OCI-LY7 (cell line): ENCODE measurements at regions not wholly inside any gene's neighbourhood (a gene's known extent, or its start where the extent isn't known, plus 50 kb on each side); places are given as distances from the start of the nearest gene placed in this dataset.

Source experiments
- BruUV-seq: library from RNA; stranded (reverse); fragments of 400-500 nt; replicated peaks from 2 replicates; lab custom pipeline; 2021; lab: Mats Ljungman, UMichigan
- CTCF ChIA-PET: fragments of 300-600 bp; sonication (Branson Sonifier 250); formaldehyde crosslinking; loops from one replicate; lab custom pipeline; 2022; ENCODE audit warnings: antibody characterized with exemption; ENCODE audit not compliant: unreplicated experiment; lab: Charles Lee
- POLR2A ChIA-PET: fragments of 300-600 bp; sonication (Branson Sonifier 250); formaldehyde crosslinking; loops from one replicate; lab custom pipeline; 2022; ENCODE audit warnings: antibody characterized with exemption; lab: Charles Lee
- DNase-seq: peaks from one replicate; pipeline ENCODE4 v3.0.0-alpha.2; 2015; ENCODE audit warnings: low spot score
- H2AFZ ChIP-seq: fragments of 200-600 bp; sonication (generic), shearing (Covaris generic); 2 replicates; pipeline ENCODE4 v1.6.1; 2014; ENCODE audit warnings: mild to moderate bottlenecking, antibody characterized with exemption, low read length, moderate library complexity
- H3K27ac ChIP-seq: fragments of 200-600 bp; sonication (generic); 2 replicates; pipeline ENCODE4 v1.5.1; 2014; ENCODE audit warnings: mixed run types, low read depth, mild to moderate bottlenecking, moderate library complexity, low read length, inconsistent platforms; ENCODE audit not compliant: poor library complexity, severe bottlenecking
- H3K36me3 ChIP-seq: fragments of 200-600 bp; sonication (generic); 2 replicates; pipeline ENCODE4 v1.6.1; 2014; ENCODE audit warnings: mild to moderate bottlenecking, antibody characterized with exemption, low read length, moderate library complexity, mixed read lengths; ENCODE audit not compliant: insufficient read depth
- H3K4me1 ChIP-seq: fragments of 200-600 bp; sonication (generic); 2 replicates; pipeline ENCODE4 v1.5.1; 2014; ENCODE audit warnings: mild to moderate bottlenecking, low read length; ENCODE audit not compliant: insufficient read depth, poor library complexity, severe bottlenecking
- H3K4me2 ChIP-seq: fragments of 200-600 bp; sonication (generic); 2 replicates; pipeline ENCODE4 v1.6.1; 2014; ENCODE audit warnings: mild to moderate bottlenecking, low read length
- H3K4me3 ChIP-seq: fragments of 200-600 bp; sonication (generic); 2 replicates; pipeline ENCODE4 v1.5.1; 2014; ENCODE audit warnings: mild to moderate bottlenecking, low read depth, low read length; ENCODE audit not compliant: poor library complexity, severe bottlenecking
- H3K79me2 ChIP-seq: fragments of 200-600 bp; sonication (generic); 2 replicates; pipeline ENCODE4 v1.6.1; 2016; ENCODE audit warnings: low read depth, mild to moderate bottlenecking, low read length, moderate library complexity, mixed read lengths; ENCODE audit not compliant: insufficient read depth
- H3K9me2 ChIP-seq: fragments of 200-600 bp; sonication (generic); 2 replicates; pipeline ENCODE4 v1.6.1; 2016; ENCODE audit warnings: mild to moderate bottlenecking, low read length, mixed read lengths; ENCODE audit not compliant: insufficient read depth
- H3K9me3 ChIP-seq: fragments of 200-600 bp; sonication (generic); 2 replicates; pipeline ENCODE4 v1.6.1; 2014; ENCODE audit warnings: mild to moderate bottlenecking, mixed run types, low read length, mixed read lengths
- H4K20me1 ChIP-seq: fragments of 200-600 bp; sonication (generic); 2 replicates; pipeline ENCODE4 v1.6.1; 2014; ENCODE audit warnings: mild to moderate bottlenecking, antibody characterized with exemption, low read length, moderate library complexity, mixed read lengths; ENCODE audit not compliant: insufficient read depth
- EZH2phosphoT487 ChIP-seq: fragments of 200-600 bp; sonication (generic); IDR thresholded peaks from 2 replicates; pipeline ENCODE4 v1.6.1; 2018; ENCODE audit warnings: low read depth, borderline replicate concordance, mild to moderate bottlenecking, mixed run types, antibody characterized with exemption, low read length, moderate library complexity, mixed read lengths
- intact Hi-C: fragments of 100-400 bp; cut with micrococcal nuclease; formaldehyde crosslinking; loops from one replicate; pipeline ENCODE4 v1.10.0; 2022; ENCODE audit not compliant: unreplicated experiment
- TF ChIP-seq, protein P1 (sequence below): fragments of 200-600 bp; sonication (generic); conservative IDR thresholded peaks from 2 replicates; pipeline ENCODE4 v1.5.1; 2014; ENCODE audit warnings: mild to moderate bottlenecking, antibody characterized with exemption, low read length, moderate library complexity, mixed read lengths

DNA sequence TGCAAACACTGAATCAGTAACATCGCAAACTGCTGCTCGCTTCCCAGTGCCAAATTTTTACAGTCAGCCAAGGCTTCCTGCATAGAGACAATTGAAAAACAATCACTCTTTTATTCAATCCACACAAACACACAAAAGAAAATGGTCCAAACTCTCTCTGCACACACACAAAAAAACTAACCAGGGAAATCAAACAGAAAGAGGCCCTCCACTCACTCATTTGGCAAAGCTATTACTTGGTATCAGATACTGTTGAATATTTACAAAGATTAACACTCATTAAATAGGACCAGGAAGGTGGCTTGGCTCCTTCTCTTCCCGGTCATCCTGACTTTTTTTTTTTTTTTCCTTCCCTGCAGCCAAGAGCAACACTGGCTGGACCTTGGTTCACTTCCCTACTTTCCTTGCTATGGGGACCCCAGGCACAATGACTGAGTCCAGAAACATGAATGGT lies 62.4 kb upstream of the SPATA12 start:
- Histone ChIP-seq H3K79me2 (no peaks in the 10 kb centered on the region), H3K9me3 (no peaks in the 10 kb centered on the region), H2AFZ (no peak overlapping the region), H3K4me2 (no peak overlapping the region), H3K4me1 (peaks cover 17% of the 10 kb centered on the region), H3K27ac (no peak overlapping the region), H4K20me1 (no peaks in the 10 kb centered on the region), H3K9me2 (no peaks in the 10 kb centered on the region), H3K36me3 (no peaks in the 10 kb centered on the region), H3K4me3 (no peak overlapping the region)
- no peak for TF ChIP-seq EZH2phosphoT487
- TF ChIP-seq, protein P1, sequence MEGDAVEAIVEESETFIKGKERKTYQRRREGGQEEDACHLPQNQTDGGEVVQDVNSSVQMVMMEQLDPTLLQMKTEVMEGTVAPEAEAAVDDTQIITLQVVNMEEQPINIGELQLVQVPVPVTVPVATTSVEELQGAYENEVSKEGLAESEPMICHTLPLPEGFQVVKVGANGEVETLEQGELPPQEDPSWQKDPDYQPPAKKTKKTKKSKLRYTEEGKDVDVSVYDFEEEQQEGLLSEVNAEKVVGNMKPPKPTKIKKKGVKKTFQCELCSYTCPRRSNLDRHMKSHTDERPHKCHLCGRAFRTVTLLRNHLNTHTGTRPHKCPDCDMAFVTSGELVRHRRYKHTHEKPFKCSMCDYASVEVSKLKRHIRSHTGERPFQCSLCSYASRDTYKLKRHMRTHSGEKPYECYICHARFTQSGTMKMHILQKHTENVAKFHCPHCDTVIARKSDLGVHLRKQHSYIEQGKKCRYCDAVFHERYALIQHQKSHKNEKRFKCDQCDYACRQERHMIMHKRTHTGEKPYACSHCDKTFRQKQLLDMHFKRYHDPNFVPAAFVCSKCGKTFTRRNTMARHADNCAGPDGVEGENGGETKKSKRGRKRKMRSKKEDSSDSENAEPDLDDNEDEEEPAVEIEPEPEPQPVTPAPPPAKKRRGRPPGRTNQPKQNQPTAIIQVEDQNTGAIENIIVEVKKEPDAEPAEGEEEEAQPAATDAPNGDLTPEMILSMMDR: no peak
- intact Hi-C loops: loop anchor here (5.0 kb wide), 1 partner anchor 174 kb away; no protein-coding TSS in a partner anchor
- ChIA-PET POLR2A (interaction anchor here (0.6 to 1.3 kb wide), 3 partner anchors 8 to 200 kb away, joined by 3 to 5 read pairs (median 4); no protein-coding TSS in a partner anchor), CTCF (interaction anchor here (0.6 to 1.5 kb wide), 2 partner anchors 11 to 171 kb away, joined by 3 to 4 read pairs; no protein-coding TSS in a partner anchor)
- BruUV-seq: no TSS peak
- no peak for DNase-seq

DNA sequence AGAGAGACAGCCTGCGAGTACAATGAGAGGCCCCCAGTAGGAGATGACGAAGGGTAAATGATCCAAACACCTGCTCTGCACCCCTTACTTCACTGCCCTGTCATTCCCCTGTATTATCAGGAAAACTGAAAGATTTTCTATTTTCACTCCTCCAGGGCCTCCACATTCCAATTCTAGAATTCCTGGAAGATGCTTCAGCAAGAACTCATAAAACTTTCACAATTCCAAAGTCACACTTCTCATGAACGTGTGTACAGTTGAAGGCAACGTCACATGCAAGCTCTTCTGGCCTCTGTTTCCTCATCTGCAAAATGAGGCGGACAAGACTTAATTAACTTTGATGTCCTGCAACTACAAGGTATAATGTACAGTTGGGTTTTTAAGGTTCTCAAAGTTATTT lies 62.8 kb upstream of the SPATA12 start:
- intact Hi-C loops: loop anchor here (5.0 kb wide), 1 partner anchor 175 kb away; no protein-coding TSS in a partner anchor
- ChIA-PET POLR2A (interaction anchor here (1.3 kb wide), 1 partner anchor 9 kb away, joined by 5 read pairs; no protein-coding TSS in a partner anchor), CTCF (interaction anchor here (0.6 to 1.5 kb wide), 3 partner anchors 8 to 171 kb away, joined by 3 to 4 read pairs (median 3); no protein-coding TSS in a partner anchor)
- Histone ChIP-seq H3K27ac (no peak overlapping the region), H3K79me2 (no peaks in the 10 kb centered on the region), H3K9me2 (no peaks in the 10 kb centered on the region), H3K36me3 (no peaks in the 10 kb centered on the region), H3K4me1 (peaks cover 17% of the 10 kb centered on the region), H2AFZ (no peak overlapping the region), H3K4me3 (no peak overlapping the region), H3K4me2 (no peak overlapping the region), H4K20me1 (no peaks in the 10 kb centered on the region), H3K9me3 (no peaks in the 10 kb centered on the region)
- no peak for TF ChIP-seq EZH2phosphoT487
- no peak for DNase-seq
- BruUV-seq: no TSS peak

DNA sequence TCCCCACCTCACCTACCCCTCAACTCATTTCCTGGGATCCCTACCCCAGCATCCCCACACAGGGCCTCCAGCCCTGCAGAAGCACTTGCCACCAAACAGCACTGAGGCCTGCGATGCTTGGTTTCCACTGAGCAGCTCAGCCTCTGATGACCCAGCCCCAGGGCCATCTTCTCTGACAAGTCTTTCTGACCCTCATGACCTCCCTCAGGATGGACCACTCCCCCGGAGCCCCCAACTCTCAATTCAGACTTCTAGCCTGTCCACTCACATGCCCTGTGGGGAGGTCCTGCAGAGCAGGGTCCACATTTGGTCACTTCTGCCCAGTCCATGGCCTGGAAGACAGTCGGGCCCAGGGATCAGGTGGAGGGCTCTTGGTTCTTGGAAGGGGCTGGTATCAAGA lies 63.4 kb upstream of the SPATA12 start:
- H3K4me2 ChIP-seq: no peak overlapping the region
- ChIA-PET POLR2A (interaction anchor here (1.5 kb wide), 1 partner anchor 17 kb away, joined by 8 read pairs; no protein-coding TSS in a partner anchor), CTCF (interaction anchor here (1.0 to 1.5 kb wide), 2 partner anchors 9 to 10 kb away, joined by 3 to 4 read pairs; no protein-coding TSS in a partner anchor)
- peaks cover 17% of the 10 kb centered on the region for H3K4me1 ChIP-seq
- H3K27ac ChIP-seq: no peak overlapping the region
- H3K4me3 ChIP-seq: no peak overlapping the region
- BruUV-seq: no TSS peak
- intact Hi-C loops: loop anchor here (5.0 kb wide), 1 partner anchor 175 kb away; no protein-coding TSS in a partner anchor
- no peaks in the 10 kb centered on the region for H3K79me2 ChIP-seq
- DNase-seq: no peak
- no peak for TF ChIP-seq EZH2phosphoT487
- TF ChIP-seq, protein P1: no peak
- no peaks in the 10 kb centered on the region for H3K9me3 ChIP-seq
- no peaks in the 10 kb centered on the region for H3K36me3 ChIP-seq
- no peaks in the 10 kb centered on the region for H4K20me1 ChIP-seq
- H2AFZ ChIP-seq: no peak overlapping the region
- no peaks in the 10 kb centered on the region for H3K9me2 ChIP-seq
